SK-N-SH (cell line): ENCODE measurements at regions not wholly inside any gene's neighbourhood (a gene's known extent, or its start where the extent isn't known, plus 50 kb on each side); places are given as distances from the start of the nearest gene placed in this dataset.

Source experiments
- CTCF ChIA-PET: fragments of 300-600, 350-600 bp; formaldehyde crosslinking; extraction: SDS; loops from one replicate; lab custom pipeline; 2021; lab: Yijun Ruan, JAX
- POLR2A ChIA-PET: fragments of 350-600 bp; sonication (Branson Sonifier 250); formaldehyde crosslinking; extraction: SDS; loops from one replicate; lab custom pipeline; 2020; ENCODE audit warnings: antibody characterized with exemption, inconsistent platforms; lab: Yijun Ruan, JAX
- DNase-seq: peaks from one replicate; pipeline ENCODE4 v3.0.0; 2012
- H2AFZ ChIP-seq: fragments of 200-600 bp; sonication (generic); 2 replicates; pipeline ENCODE4 v1.8.1; 2016; ENCODE audit warnings: antibody characterized with exemption, mild to moderate bottlenecking, low read depth
- H3F3A ChIP-seq: fragments of 200-600 bp; sonication (generic); replicated peaks from 2 replicates; pipeline ENCODE3; 2016; ENCODE audit warnings: antibody characterized with exemption, mild to moderate bottlenecking; ENCODE audit not compliant: insufficient read depth
- H3K27ac ChIP-seq, 2 experiments: fragments of 200-500 bp in 1 of 2; fragments of 200-600 bp in 1 of 2; sonication (Bioruptor generic) in 1 of 2; sonication (generic), shearing (Covaris generic) in 1 of 2; 2 replicates each; pipeline versions ENCODE4 v1.5.1 to v1.6.1; 2014 to 2016; ENCODE audit warnings: low read depth in 2 of 2, inconsistent platforms in 1 of 2, low read length in 1 of 2, mild to moderate bottlenecking in 1 of 2, mixed read lengths in 1 of 2
- H3K27me3 ChIP-seq: fragments of 200-600 bp; sonication (generic), shearing (Covaris generic); 2 replicates; pipeline ENCODE4 v1.6.1; 2016; ENCODE audit warnings: mixed run types; ENCODE audit not compliant: insufficient read depth
- H3K36me3 ChIP-seq, 2 experiments: fragments of 200-500 bp in 1 of 2; fragments of 200-600 bp in 1 of 2; sonication (Bioruptor generic) in 1 of 2; sonication (generic) in 1 of 2; replicated peaks in 1 of 2; 2 replicates each; pipeline versions ENCODE3 to v1.5.1; 2014 to 2016; ENCODE audit warnings: low read length in 1 of 2, mild to moderate bottlenecking in 1 of 2; ENCODE audit not compliant: insufficient read depth in 2 of 2, control insufficient read depth in 1 of 2
- H3K4me1 ChIP-seq, 2 experiments: fragments of 200-500 bp in 1 of 2; fragments of 200-600 bp in 1 of 2; sonication (Bioruptor generic) in 1 of 2; sonication (generic), shearing (Covaris generic) in 1 of 2; 2 replicates each; pipeline versions ENCODE4 v1.5.1 to v1.6.1; 2014 to 2016; ENCODE audit warnings: low read depth in 1 of 2, low read length in 1 of 2, mixed run types in 1 of 2; ENCODE audit not compliant: insufficient read depth in 2 of 2, control insufficient read depth in 1 of 2
- H3K4me2 ChIP-seq: fragments of 200-600 bp; sonication (generic), shearing (Covaris generic); 2 replicates; pipeline ENCODE4 v1.6.1; 2017; ENCODE audit warnings: mixed run types
- H3K4me3 ChIP-seq, 2 experiments: fragments of 200-500 bp in 1 of 2; fragments of 200-600 bp in 1 of 2; sonication (Bioruptor generic) in 1 of 2; sonication (generic), shearing (Covaris generic) in 1 of 2; 2 replicates each; pipeline versions ENCODE4 v1.5.1 to v1.8.1; 2014 to 2016; ENCODE audit warnings: low read depth in 2 of 2, inconsistent platforms in 1 of 2, low read length in 1 of 2, mild to moderate bottlenecking in 1 of 2, mixed read lengths in 1 of 2, moderate library complexity in 1 of 2
- H3K79me2 ChIP-seq: fragments of 200-600 bp; sonication (generic); 2 replicates; pipeline ENCODE4 v1.8.1; 2017; ENCODE audit warnings: mild to moderate bottlenecking; ENCODE audit not compliant: insufficient read depth
- H3K9ac ChIP-seq: fragments of 200-600 bp; sonication (generic); 2 replicates; pipeline ENCODE4 v1.6.1; 2017; ENCODE audit warnings: mixed run types
- H3K9me2 ChIP-seq: fragments of 200-600 bp; sonication (generic); 2 replicates; pipeline ENCODE4 v1.6.1; 2017; ENCODE audit warnings: mixed run types
- H3K9me3 ChIP-seq: fragments of 200-600 bp; sonication (generic); 2 replicates; pipeline ENCODE4 v1.6.1; 2017; ENCODE audit warnings: mixed run types, mild to moderate bottlenecking, moderate library complexity
- H4K20me1 ChIP-seq: fragments of 200-600 bp; sonication (generic); 2 replicates; pipeline ENCODE4 v1.6.1; 2017; ENCODE audit warnings: mild to moderate bottlenecking, mixed run types; ENCODE audit not compliant: insufficient read depth
- CTCF ChIP-seq: fragments of 200-600 bp; sonication (generic); IDR thresholded peaks from 2 replicates; pipeline ENCODE4 v1.6.1; 2017; ENCODE audit warnings: antibody characterized with exemption, mild to moderate bottlenecking, moderate library complexity
- ELF1 ChIP-seq: IDR thresholded peaks from 2 replicates; pipeline ENCODE4 v1.4.0; 2012
- EP300 ChIP-seq, 2 experiments: IDR thresholded peaks; 2 replicates each; pipeline versions ENCODE4 v1.4.0 to v1.6.1; 2012; ENCODE audit warnings: borderline replicate concordance in 1 of 2, low read depth in 1 of 2, low read length in 1 of 2
- EZH2phosphoT487 ChIP-seq: fragments of 200-600 bp; sonication (generic); IDR thresholded peaks from 2 replicates; pipeline ENCODE4 v1.6.1; 2017; ENCODE audit warnings: low read depth, mixed run types, mild to moderate bottlenecking, antibody characterized with exemption, moderate library complexity, borderline replicate concordance
- FOSL2 ChIP-seq: IDR thresholded peaks from 2 replicates; pipeline ENCODE4 v1.4.0; 2012; ENCODE audit warnings: low read depth, mild to moderate bottlenecking, moderate library complexity, borderline replicate concordance
- FOXJ3 ChIP-seq: sonication (generic); formaldehyde crosslinking; IDR thresholded peaks from 2 replicates; pipeline ENCODE4 v1.5.1; 2020; ENCODE audit warnings: mild to moderate bottlenecking, missing genetic modification reagents
- FOXM1 ChIP-seq: IDR thresholded peaks from 2 replicates; pipeline ENCODE4 v1.4.0; 2012; ENCODE audit warnings: low read depth, mild to moderate bottlenecking
- JUND ChIP-seq: IDR thresholded peaks from 2 replicates; pipeline ENCODE4 v1.4.0; 2012
- MEF2A ChIP-seq: IDR thresholded peaks from 2 replicates; pipeline ENCODE4 v1.4.0; 2012; ENCODE audit warnings: low read depth, borderline replicate concordance
- MXI1 ChIP-seq: IDR thresholded peaks from 2 replicates; pipeline ENCODE4 v1.6.1; 2012; ENCODE audit warnings: mild to moderate bottlenecking, low read depth, low read length, improper control_type of control experiment
- NFIC ChIP-seq: IDR thresholded peaks from 2 replicates; pipeline ENCODE4 v1.4.0; 2012; ENCODE audit warnings: borderline replicate concordance
- NRF1 ChIP-seq: IDR thresholded peaks from 2 replicates; pipeline ENCODE4 v1.6.1; 2012; ENCODE audit warnings: low read depth, mild to moderate bottlenecking, low read length
- RAD21 ChIP-seq: IDR thresholded peaks from 2 replicates; pipeline ENCODE4 v1.6.1; 2012; ENCODE audit warnings: mild to moderate bottlenecking, low read length
- REST ChIP-seq: IDR thresholded peaks from 2 replicates; pipeline ENCODE4 v1.6.1; 2012; ENCODE audit warnings: mild to moderate bottlenecking, low read depth, low read length, moderate library complexity
- RFX5 ChIP-seq: IDR thresholded peaks from 2 replicates; pipeline ENCODE4 v1.6.1; 2012; ENCODE audit warnings: mild to moderate bottlenecking, improper control_type of control experiment, low read length
- SIN3A ChIP-seq: IDR thresholded peaks from 2 replicates; pipeline ENCODE4 v1.6.1; 2012; ENCODE audit warnings: low read depth, mild to moderate bottlenecking, low read length, moderate library complexity, borderline replicate concordance
- SMC3 ChIP-seq: IDR thresholded peaks from 2 replicates; pipeline ENCODE4 v1.6.1; 2012; ENCODE audit warnings: low read depth, low read length, improper control_type of control experiment
- WGBS: methylation state at CpG from one replicate; pipeline ENCODE4 v1.1.6; 2017; ENCODE audit warnings: low lambda C conversion rate; 5-methylcytosine and 5-hydroxymethylcytosine counted together
- TF ChIP-seq, protein P1 (sequence below): IDR thresholded peaks from 2 replicates; pipeline ENCODE4; 2012
- TF ChIP-seq, protein P2 (sequence below): fragments of 150-350 bp; IDR thresholded peaks from 2 replicates; pipeline ENCODE4 v1.6.1; 2017; ENCODE audit warnings: antibody characterized with exemption, low read length, low read depth, borderline replicate concordance

DNA sequence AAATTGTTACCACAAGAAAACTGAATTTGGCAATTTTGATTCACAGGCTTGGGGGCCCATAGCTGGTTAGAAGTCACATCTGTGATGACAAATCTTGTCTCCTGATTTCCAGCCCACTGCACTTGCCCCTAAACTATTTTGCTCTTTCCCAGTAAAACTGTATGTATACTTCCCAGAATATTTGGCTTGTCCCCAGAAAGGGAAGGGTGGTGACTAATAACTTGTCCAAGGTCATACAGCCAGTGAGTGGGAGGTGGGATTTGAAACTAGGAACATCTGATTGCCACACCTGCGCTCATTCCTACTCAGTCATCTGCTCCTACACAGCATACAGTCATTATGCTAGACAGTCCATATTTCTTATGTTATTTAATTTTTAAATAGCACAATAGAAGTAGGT lies 304.5 kb downstream of the SDHAF3 start (continued):
- TF ChIP-seq NFIC (no peak), FOXM1 (no peak), MEF2A (no peak), EZH2phosphoT487 (no peak)
- TF ChIP-seq, protein P1, sequence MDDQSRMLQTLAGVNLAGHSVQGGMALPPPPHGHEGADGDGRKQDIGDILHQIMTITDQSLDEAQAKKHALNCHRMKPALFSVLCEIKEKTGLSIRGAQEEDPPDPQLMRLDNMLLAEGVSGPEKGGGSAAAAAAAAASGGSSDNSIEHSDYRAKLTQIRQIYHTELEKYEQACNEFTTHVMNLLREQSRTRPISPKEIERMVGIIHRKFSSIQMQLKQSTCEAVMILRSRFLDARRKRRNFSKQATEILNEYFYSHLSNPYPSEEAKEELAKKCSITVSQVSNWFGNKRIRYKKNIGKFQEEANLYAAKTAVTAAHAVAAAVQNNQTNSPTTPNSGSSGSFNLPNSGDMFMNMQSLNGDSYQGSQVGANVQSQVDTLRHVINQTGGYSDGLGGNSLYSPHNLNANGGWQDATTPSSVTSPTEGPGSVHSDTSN = no peak

- Histone ChIP-seq H3K79me2 (no peaks in the 10 kb centered on the region), H3K27me3 (peaks cover 8% of the 10 kb centered on the region; the same call in 1 of the 2 replicates), H3F3A (no peaks in the 10 kb centered on the region), H3K36me3 (no peaks in the 10 kb centered on the region), H3K4me2 (no peak overlapping the region), H3K9ac (no peak overlapping the region), H4K20me1 (no peaks in the 10 kb centered on the region), H2AFZ (no peak overlapping the region), H3K9me3 (no peaks in the 10 kb centered on the region), H3K4me3 (no peak overlapping the region), H3K9me2 (no peaks in the 10 kb centered on the region), H3K4me1 (no peaks in the 10 kb centered on the region), H3K27ac (no peak overlapping the region)
- 4% methylated on average over 9 of the region's 9 CpGs for WGBS
- ChIA-PET CTCF (no interaction called here), POLR2A (no interaction called here)
- TF ChIP-seq EP300 (IDR thresholded peaks at IDR 0.05; ENCODE audit: borderline replicate concordance in 1 of 2, low read depth in 1 of 2, low read length in 1 of 2) = no peak
- TF ChIP-seq ELF1 = no peak
- no peak for TF ChIP-seq CTCF
- TF ChIP-seq, protein P1 = no peak
- no peak for TF ChIP-seq MXI1
- no peak for TF ChIP-seq RAD21
- TF ChIP-seq FOSL2 = no peak
- no peak for TF ChIP-seq FOXJ3 (CRISPR knock-in tag)
- TF ChIP-seq JUND = no peak
- TF ChIP-seq, protein P2, sequence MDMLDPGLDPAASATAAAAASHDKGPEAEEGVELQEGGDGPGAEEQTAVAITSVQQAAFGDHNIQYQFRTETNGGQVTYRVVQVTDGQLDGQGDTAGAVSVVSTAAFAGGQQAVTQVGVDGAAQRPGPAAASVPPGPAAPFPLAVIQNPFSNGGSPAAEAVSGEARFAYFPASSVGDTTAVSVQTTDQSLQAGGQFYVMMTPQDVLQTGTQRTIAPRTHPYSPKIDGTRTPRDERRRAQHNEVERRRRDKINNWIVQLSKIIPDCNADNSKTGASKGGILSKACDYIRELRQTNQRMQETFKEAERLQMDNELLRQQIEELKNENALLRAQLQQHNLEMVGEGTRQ = no peak
- no peak for TF ChIP-seq NFIC
- TF ChIP-seq SMC3 = no peak
- no peak for TF ChIP-seq MEF2A
- TF ChIP-seq NRF1 = no peak
- TF ChIP-seq EZH2phosphoT487 = no peak
- TF ChIP-seq SIN3A = no peak
- no peak for TF ChIP-seq REST
- no peak for TF ChIP-seq RFX5
- no peak for DNase-seq
These were observed 301.9 kb upstream of the TAC1 start for GRCh38 chr7:97430006-97430405.
